Neural cell (in vitro differentiated cells): ENCODE measurements at regions not wholly inside any gene's neighbourhood (a gene's known extent, or its start where the extent isn't known, plus 50 kb on each side); places are given as distances from the start of the nearest gene placed in this dataset.

Experiments
- H2AFZ ChIP-seq: fragments of 200-600, 300-800 bp; sonication (generic), shearing (Covaris generic); 2 replicates; pipeline ENCODE4 v1.6.0; 2014; ENCODE audit warnings: low read depth, mild to moderate bottlenecking, antibody characterized with exemption, low read length, moderate library complexity
- H3F3A ChIP-seq: fragments of 200-600 bp; shearing (Covaris generic); 2 replicates; pipeline ENCODE4 v1.6.1; 2016; ENCODE audit warnings: mild to moderate bottlenecking, moderate library complexity, mixed read lengths, antibody characterized with exemption, low read length; ENCODE audit not compliant: insufficient read depth, poor library complexity, severe bottlenecking
- H3K27ac ChIP-seq: fragments of 200-600, 300-800 bp; sonication (generic), shearing (Covaris generic); 2 replicates; pipeline ENCODE4 v1.5.1; 2014; ENCODE audit warnings: mild to moderate bottlenecking, low read length, moderate library complexity
- H3K27me3 ChIP-seq: fragments of 300-800, 200-600 bp; sonication (generic), shearing (Covaris generic); 2 replicates; pipeline ENCODE4 v1.6.0; 2014; ENCODE audit warnings: mild to moderate bottlenecking, low read depth, low read length, moderate library complexity; ENCODE audit not compliant: insufficient read depth
- H3K36me3 ChIP-seq: fragments of 300-800, 200-600 bp; sonication (generic), shearing (Covaris generic); 2 replicates; pipeline ENCODE4 v1.5.1; 2014; ENCODE audit warnings: mild to moderate bottlenecking, antibody characterized with exemption, low read length, moderate library complexity; ENCODE audit not compliant: insufficient read depth
- H3K4me2 ChIP-seq: fragments of 300-800, 200-600 bp; sonication (generic), shearing (Covaris generic); 2 replicates; pipeline ENCODE4 v1.6.0; 2014; ENCODE audit warnings: mild to moderate bottlenecking, low read length
- H3K4me3 ChIP-seq: fragments of 300-800, 200-600 bp; sonication (generic), shearing (Covaris generic); 2 replicates; pipeline ENCODE4 v1.5.1; 2014; ENCODE audit warnings: mild to moderate bottlenecking, low read length, moderate library complexity
- H3K79me2 ChIP-seq: fragments of 200-600 bp; shearing (Covaris generic); replicated peaks from 2 replicates; pipeline ENCODE4 v1.6.0; 2014; ENCODE audit warnings: mild to moderate bottlenecking, low read length, moderate library complexity; ENCODE audit not compliant: insufficient read depth
- H3K9ac ChIP-seq: fragments of 300-800, 200-600 bp; sonication (generic), shearing (Covaris generic); 2 replicates; pipeline ENCODE4 v1.6.1; 2016; ENCODE audit warnings: mild to moderate bottlenecking, low read length, mixed read lengths
- H3K9me2 ChIP-seq: fragments of 200-600 bp; shearing (Covaris generic); 2 replicates; pipeline ENCODE4 v1.6.1; 2016; ENCODE audit warnings: mild to moderate bottlenecking, low read length, mixed read lengths; ENCODE audit not compliant: insufficient read depth
- H3K9me3 ChIP-seq: fragments of 200-600, 300-800 bp; sonication (generic), shearing (Covaris generic); 2 replicates; pipeline ENCODE4 v1.6.1; 2016; ENCODE audit warnings: mild to moderate bottlenecking, mixed run types, low read length, moderate library complexity, mixed read lengths
- H4K20me1 ChIP-seq: fragments of 200-600 bp; shearing (Covaris generic); 2 replicates; pipeline ENCODE4 v1.6.1; 2016; ENCODE audit warnings: mild to moderate bottlenecking, mixed run types; ENCODE audit not compliant: insufficient read depth
- CTCF ChIP-seq: fragments of 450-650 bp; IDR thresholded peaks from 2 replicates; pipeline ENCODE4 v1.5.1; 2014; ENCODE audit warnings: antibody characterized with exemption, mild to moderate bottlenecking, moderate library complexity; ENCODE audit not compliant: poor library complexity, severe bottlenecking
- EP300 ChIP-seq: fragments of 450-650 bp; conservative IDR thresholded peaks from 2 replicates; pipeline ENCODE4 v1.6.1; 2014; ENCODE audit warnings: antibody characterized with exemption, mild to moderate bottlenecking, moderate library complexity; ENCODE audit not compliant: poor library complexity, severe bottlenecking
- EZH2 ChIP-seq: fragments of 200-600, 300-800 bp; shearing (Covaris generic), sonication (generic); IDR thresholded peaks from 2 replicates; pipeline ENCODE4 v1.6.1; 2014; ENCODE audit warnings: antibody characterized with exemption, low read length, borderline replicate concordance, mild to moderate bottlenecking; ENCODE audit not compliant: insufficient read depth, poor library complexity, severe bottlenecking
- MXI1 ChIP-seq: fragments of 450-650 bp; conservative IDR thresholded peaks from 2 replicates; pipeline ENCODE4 v1.6.1; 2014; ENCODE audit warnings: antibody characterized with exemption, mild to moderate bottlenecking; ENCODE audit not compliant: poor library complexity, severe bottlenecking
- POLR2AphosphoS5 ChIP-seq: IDR thresholded peaks from 2 replicates; pipeline ENCODE4 v1.6.1; 2012
- RAD21 ChIP-seq: fragments of 450-650 bp; conservative IDR thresholded peaks from 2 replicates; pipeline ENCODE4 v1.6.1; 2014; ENCODE audit warnings: antibody characterized with exemption, mild to moderate bottlenecking, moderate library complexity
- REST ChIP-seq: IDR thresholded peaks from 2 replicates; pipeline ENCODE4 v1.6.1; 2012; ENCODE audit warnings: borderline replicate concordance
- SMC3 ChIP-seq: fragments of 450-650 bp; conservative IDR thresholded peaks from 2 replicates; pipeline ENCODE4 v1.6.1; 2014; ENCODE audit warnings: antibody characterized with exemption, mild to moderate bottlenecking, moderate library complexity; ENCODE audit not compliant: poor library complexity
- TAF1 ChIP-seq: IDR thresholded peaks from 2 replicates; pipeline ENCODE4 v1.6.1; 2012; ENCODE audit warnings: low read depth

GRCh38 chr12:65642061-65642661 is 182.1 kb upstream of the HMGA2 start:
- H3K9me2 ChIP-seq = no peaks in the 10 kb centered on the region
- H3K4me2 ChIP-seq = no peak overlapping the region
- no peak overlapping the region for H2AFZ ChIP-seq
- no peak overlapping the region for H3K9ac ChIP-seq
- no peaks in the 10 kb centered on the region for H3K36me3 ChIP-seq
- no peaks in the 10 kb centered on the region for H3F3A ChIP-seq
- H3K4me3 ChIP-seq = no peak overlapping the region
- H3K27me3 ChIP-seq = no peaks in the 10 kb centered on the region
- no peaks in the 10 kb centered on the region for H3K79me2 ChIP-seq
- H4K20me1 ChIP-seq = no peaks in the 10 kb centered on the region
- H3K9me3 ChIP-seq = no peaks in the 10 kb centered on the region
- TF ChIP-seq EP300 = no peak
- no peak for TF ChIP-seq RAD21
- no peak for TF ChIP-seq POLR2AphosphoS5
- no peak for TF ChIP-seq TAF1
- no peak for TF ChIP-seq SMC3
- TF ChIP-seq REST = no peak
- no peak for TF ChIP-seq MXI1
- no peak for TF ChIP-seq EZH2
- no peak for TF ChIP-seq CTCF
- H3K27ac ChIP-seq = no peak overlapping the region

- Histone ChIP-seq H3K4me3 (no peak overlapping the region), H4K20me1 (no peaks in the 10 kb centered on the region), H3K9me2 (no peaks in the 10 kb centered on the region), H3K9ac (no peak overlapping the region), H3K79me2 (no peaks in the 10 kb centered on the region), H3F3A (no peaks in the 10 kb centered on the region), H3K4me2 (no peak overlapping the region), H3K36me3 (no peaks in the 10 kb centered on the region), H3K27ac (no peak overlapping the region), H2AFZ (no peak overlapping the region), H3K9me3 (no peaks in the 10 kb centered on the region), H3K27me3 (no peaks in the 10 kb centered on the region)
- no peak for TF ChIP-seq MXI1
- no peak for TF ChIP-seq TAF1
- no peak for TF ChIP-seq POLR2AphosphoS5
Measured at GRCh38 chr12:65643171-65643570, 181.1 kb upstream of the HMGA2 start.
